Mesenchymal stem cell (in vitro differentiated cells and primary cell): ENCODE measurements at regions not wholly inside any gene's neighbourhood (a gene's known extent, or its start where the extent isn't known, plus 50 kb on each side); places are given as distances from the start of the nearest gene placed in this dataset.

ENCODE experiments used
- DNase-seq: peaks from one replicate; pipeline ENCODE4 v3.0.0-alpha.2; 2013
- H2AFZ ChIP-seq: one replicate; pipeline ENCODE4 v1.6.1; 2013; ENCODE audit warnings: low read depth, mild to moderate bottlenecking, control low read depth, inconsistent platforms, low read length, moderate library complexity
- H2AK5ac ChIP-seq: 2 replicates; pipeline ENCODE4 v1.6.1; 2013; ENCODE audit warnings: low read length, moderate library complexity, mild to moderate bottlenecking, inconsistent platforms; ENCODE audit not compliant: severe bottlenecking
- H2BK120ac ChIP-seq: one replicate; pipeline ENCODE4 v1.6.1; 2013; ENCODE audit warnings: low read depth, mild to moderate bottlenecking, inconsistent platforms, low read length, moderate library complexity
- H2BK12ac ChIP-seq, 2 experiments: one replicate each; pipeline ENCODE4 v1.6.1; 2013; ENCODE audit warnings: inconsistent platforms in 2 of 2, low read length in 2 of 2, mild to moderate bottlenecking in 2 of 2, moderate library complexity in 2 of 2, control low read depth in 1 of 2
- H2BK15ac ChIP-seq: one replicate; pipeline ENCODE4 v1.6.1; 2013; ENCODE audit warnings: mild to moderate bottlenecking, low read depth, inconsistent platforms; ENCODE audit not compliant: poor library complexity, severe bottlenecking
- H2BK5ac ChIP-seq: 2 replicates; pipeline ENCODE4 v1.6.1; 2013; ENCODE audit warnings: low read depth, mild to moderate bottlenecking, low read length, control low read depth, inconsistent platforms; ENCODE audit not compliant: poor library complexity, severe bottlenecking
- H3K14ac ChIP-seq, 2 experiments: one replicate each; pipeline ENCODE4 v1.6.1; 2013; ENCODE audit warnings: inconsistent platforms in 2 of 2, low read length in 2 of 2, control low read depth in 1 of 2, mild to moderate bottlenecking in 1 of 2, moderate library complexity in 1 of 2
- H3K18ac ChIP-seq, 2 experiments: one replicate each; pipeline ENCODE4 v1.6.1; 2013; ENCODE audit warnings: inconsistent platforms in 2 of 2, low read length in 2 of 2, control low read depth in 1 of 2, low read depth in 1 of 2, mild to moderate bottlenecking in 1 of 2
- H3K23ac ChIP-seq, 2 experiments: one replicate each; pipeline ENCODE4 v1.6.1; 2013; ENCODE audit warnings: inconsistent platforms in 2 of 2, low read length in 2 of 2, mild to moderate bottlenecking in 2 of 2, moderate library complexity in 2 of 2, control low read depth in 1 of 2
- H3K27ac ChIP-seq: 2 replicates; pipeline ENCODE4 v1.5.1; 2013; ENCODE audit warnings: mild to moderate bottlenecking, moderate library complexity, low read length, control low read depth, inconsistent platforms; ENCODE audit not compliant: poor library complexity, severe bottlenecking
- H3K27me3 ChIP-seq, 2 experiments: 2 replicates each; pipeline versions ENCODE4 v1.6.1 to v1.7.0; 2013; ENCODE audit warnings: low read length in 2 of 2, mild to moderate bottlenecking in 2 of 2, moderate library complexity in 2 of 2, control low read depth in 1 of 2, inconsistent platforms in 1 of 2; ENCODE audit not compliant: control insufficient read depth in 1 of 2, insufficient read depth in 1 of 2
- H3K36me3 ChIP-seq, 2 experiments: 2 replicates each; pipeline versions ENCODE4 v1.6.1 to v1.7.0; 2013; ENCODE audit warnings: low read length in 2 of 2, control low read depth in 1 of 2, inconsistent platforms in 1 of 2, low read depth in 1 of 2, mild to moderate bottlenecking in 1 of 2; ENCODE audit not compliant: insufficient read depth in 2 of 2, control insufficient read depth in 1 of 2
- H3K4ac ChIP-seq, 2 experiments: one replicate each; pipeline ENCODE4 v1.6.1; 2013; ENCODE audit warnings: inconsistent platforms in 2 of 2, low read length in 2 of 2, mild to moderate bottlenecking in 2 of 2, moderate library complexity in 2 of 2, control low read depth in 1 of 2, low read depth in 1 of 2
- H3K4me1 ChIP-seq: 2 replicates; pipeline ENCODE4 v1.6.1; 2013; ENCODE audit warnings: low read depth, low read length, control low read depth; ENCODE audit not compliant: control insufficient read depth, insufficient read depth
- H3K4me2 ChIP-seq: 2 replicates; pipeline ENCODE4 v1.6.1; 2013; ENCODE audit warnings: low read length, mild to moderate bottlenecking, inconsistent platforms; ENCODE audit not compliant: poor library complexity, severe bottlenecking
- H3K4me3 ChIP-seq, 2 experiments: 2 replicates each; pipeline versions ENCODE4 v1.5.1 to v1.7.0; 2013; ENCODE audit warnings: low read length in 2 of 2, mild to moderate bottlenecking in 2 of 2, control low read depth in 1 of 2, low read depth in 1 of 2; ENCODE audit not compliant: insufficient read depth in 1 of 2
- H3K79me1 ChIP-seq: replicated peaks from 2 replicates; pipeline ENCODE4 v1.6.1; 2013; ENCODE audit warnings: mild to moderate bottlenecking, control low read depth, low read length, inconsistent platforms; ENCODE audit not compliant: poor library complexity, severe bottlenecking
- H3K9ac ChIP-seq: 2 replicates; pipeline ENCODE4 v1.7.0; 2013; ENCODE audit warnings: mild to moderate bottlenecking, low read length, moderate library complexity
- H3K9me3 ChIP-seq: 2 replicates; pipeline ENCODE4 v1.7.0; 2013; ENCODE audit warnings: mild to moderate bottlenecking, low read length; ENCODE audit not compliant: control insufficient read depth
- H4K8ac ChIP-seq: one replicate; pipeline ENCODE4 v1.6.1; 2013; ENCODE audit warnings: inconsistent platforms, mild to moderate bottlenecking, low read length, moderate library complexity
- H4K91ac ChIP-seq: one replicate; pipeline ENCODE4 v1.6.1; 2013; ENCODE audit warnings: mild to moderate bottlenecking, low read length, inconsistent platforms
- WGBS: methylation state at CpG from one replicate; pipeline ENCODE4 v1.1.7; 2013; ENCODE audit warnings: mixed read lengths; 5-methylcytosine and 5-hydroxymethylcytosine counted together

- Histone ChIP-seq H3K4me1 (no peaks in the 10 kb centered on the region), H3K9ac (no peak overlapping the region), H3K79me1 (no peaks in the 10 kb centered on the region), H4K91ac (no peak overlapping the region), H2AK5ac (no peak overlapping the region), H2BK5ac (no peak overlapping the region), H3K4me3 (peak overlapping the region in 1 of 2 experiments; percentile 54), H3K23ac (no peak overlapping the region), H2BK12ac (no peak overlapping the region), H3K4ac (no peak overlapping the region), H4K8ac (no peak overlapping the region), H2BK15ac (no peak overlapping the region), H3K4me2 (no peak overlapping the region), H3K27ac (no peak overlapping the region), H3K18ac (no peak overlapping the region), H3K36me3 (no peaks in the 10 kb centered on the region), H3K9me3 (no peaks in the 10 kb centered on the region), H2AFZ (no peak overlapping the region), H2BK120ac (no peak overlapping the region), H3K27me3 (no peaks in the 10 kb centered on the region), H3K14ac (no peak overlapping the region)
- 89% methylated on average over 1 of the region's 1 CpG for WGBS
- no peak for DNase-seq
These were observed 419.2 kb downstream of the SLITRK6 start for GRCh38 chr13:85379991-85380390.

GRCh38 chr13:85379433-85379832 lies 419.8 kb downstream of the SLITRK6 start:
- DNase-seq = peak; percentile 20
- Histone ChIP-seq H2BK12ac (no peak overlapping the region), H3K36me3 (no peaks in the 10 kb centered on the region), H3K27ac (no peak overlapping the region), H2BK5ac (no peak overlapping the region), H3K4me2 (no peak overlapping the region), H4K8ac (no peak overlapping the region), H3K4me1 (no peaks in the 10 kb centered on the region), H2BK120ac (no peak overlapping the region), H3K18ac (no peak overlapping the region), H2BK15ac (no peak overlapping the region), H3K27me3 (no peaks in the 10 kb centered on the region), H3K9ac (no peak overlapping the region), H2AFZ (no peak overlapping the region), H3K4ac (no peak overlapping the region), H3K9me3 (no peaks in the 10 kb centered on the region), H3K79me1 (no peaks in the 10 kb centered on the region), H3K14ac (no peak overlapping the region), H4K91ac (no peak overlapping the region), H2AK5ac (no peak overlapping the region), H3K23ac (no peak overlapping the region), H3K4me3 (peak overlapping the region in 1 of 2 experiments; percentile 54)
- 55% methylated on average over 3 of the region's 3 CpGs for WGBS

GRCh38 chr13:85377783-85378182 lies 421.4 kb downstream of the SLITRK6 start:
- H3K79me1 ChIP-seq = no peaks in the 10 kb centered on the region
- no peaks in the 10 kb centered on the region for H3K9me3 ChIP-seq
- H3K4me1 ChIP-seq = no peaks in the 10 kb centered on the region
- H3K9ac ChIP-seq = no peak overlapping the region
- no peak overlapping the region for H2BK5ac ChIP-seq
- no peak overlapping the region for H4K91ac ChIP-seq
- H2BK12ac ChIP-seq = no peak overlapping the region
- H3K23ac ChIP-seq = no peak overlapping the region
- no peak overlapping the region for H3K27ac ChIP-seq
- H3K18ac ChIP-seq = no peak overlapping the region
- DNase-seq = no peak
- no peak overlapping the region for H3K4ac ChIP-seq
- H3K4me3 ChIP-seq = no peak overlapping the region
- 100% methylated on average over 1 of the region's 2 CpGs for WGBS
- H2AK5ac ChIP-seq = no peak overlapping the region
- H4K8ac ChIP-seq = no peak overlapping the region
- no peak overlapping the region for H3K4me2 ChIP-seq
- H3K27me3 ChIP-seq = no peaks in the 10 kb centered on the region
- no peak overlapping the region for H2BK15ac ChIP-seq
- H2BK120ac ChIP-seq = no peak overlapping the region
- no peak overlapping the region for H2AFZ ChIP-seq
- H3K14ac ChIP-seq = no peak overlapping the region
- H3K36me3 ChIP-seq = no peaks in the 10 kb centered on the region

GRCh38 chr13:85373322-85373721 lies 425.9 kb downstream of the SLITRK6 start:
- no peak overlapping the region for H2BK15ac ChIP-seq
- no peaks in the 10 kb centered on the region for H3K36me3 ChIP-seq
- no peak overlapping the region for H3K18ac ChIP-seq
- H3K27me3 ChIP-seq = no peaks in the 10 kb centered on the region
- no peak overlapping the region for H3K14ac ChIP-seq
- no peak overlapping the region for H2AFZ ChIP-seq
- no peaks in the 10 kb centered on the region for H3K79me1 ChIP-seq
- no peaks in the 10 kb centered on the region for H3K9me3 ChIP-seq
- no peak overlapping the region for H3K4ac ChIP-seq
- no peak overlapping the region for H4K8ac ChIP-seq
- no peak overlapping the region for H3K27ac ChIP-seq
- no peak overlapping the region for H2BK5ac ChIP-seq
- H4K91ac ChIP-seq = no peak overlapping the region
- no peak overlapping the region for H2BK12ac ChIP-seq
- H3K4me2 ChIP-seq = no peak overlapping the region
- no peak overlapping the region for H3K4me3 ChIP-seq
- no peaks in the 10 kb centered on the region for H3K4me1 ChIP-seq
- no peak overlapping the region for H3K9ac ChIP-seq
- H2BK120ac ChIP-seq = no peak overlapping the region
- DNase-seq = no peak
- H3K23ac ChIP-seq = no peak overlapping the region
- H2AK5ac ChIP-seq = no peak overlapping the region
- WGBS = 38% methylated on average over 1 of the region's 3 CpGs
